ENCODE measurements at regions not wholly inside any gene's neighbourhood (a gene's known extent, or its start where the extent isn't known, plus 50 kb on each side); places are given as distances from the start of the nearest gene placed in this dataset.

DNA sequence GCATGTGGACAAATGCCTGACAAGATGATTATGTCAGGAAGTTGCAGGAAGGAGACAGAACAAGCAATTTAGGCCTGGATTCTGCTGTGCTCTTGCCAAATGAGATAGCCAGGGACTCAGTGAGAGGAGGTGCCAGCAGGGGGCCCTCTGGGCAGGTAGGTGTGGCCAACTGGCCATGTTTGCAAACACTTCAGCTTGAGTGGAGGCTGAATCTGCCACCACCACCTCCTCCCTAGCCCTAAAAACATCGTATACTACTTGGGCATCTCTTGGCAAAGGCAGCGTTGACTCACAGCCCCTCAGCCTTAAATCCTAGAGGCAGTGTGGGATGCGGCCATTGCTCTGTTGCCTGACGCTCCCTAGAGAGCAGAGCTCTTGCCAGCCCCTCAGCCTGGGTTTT is 95.1 kb upstream of the PLET1 start:
- POLR2A ChIA-PET = no interaction called here
- Mint-ChIP-seq H3K36me3 (ENCODE audit: low read depth) (no peaks in the 10 kb centered on the region), H3K4me1 (no peaks in the 10 kb centered on the region), H3K4me3 (no peak overlapping the region), H3K9me3 (no peaks in the 10 kb centered on the region), H3K27ac (no peak overlapping the region), H3K27me3 (no peaks in the 10 kb centered on the region)
- no peak for ATAC-seq (ENCODE audit: low read depth)
- TF ChIP-seq, protein P1, sequence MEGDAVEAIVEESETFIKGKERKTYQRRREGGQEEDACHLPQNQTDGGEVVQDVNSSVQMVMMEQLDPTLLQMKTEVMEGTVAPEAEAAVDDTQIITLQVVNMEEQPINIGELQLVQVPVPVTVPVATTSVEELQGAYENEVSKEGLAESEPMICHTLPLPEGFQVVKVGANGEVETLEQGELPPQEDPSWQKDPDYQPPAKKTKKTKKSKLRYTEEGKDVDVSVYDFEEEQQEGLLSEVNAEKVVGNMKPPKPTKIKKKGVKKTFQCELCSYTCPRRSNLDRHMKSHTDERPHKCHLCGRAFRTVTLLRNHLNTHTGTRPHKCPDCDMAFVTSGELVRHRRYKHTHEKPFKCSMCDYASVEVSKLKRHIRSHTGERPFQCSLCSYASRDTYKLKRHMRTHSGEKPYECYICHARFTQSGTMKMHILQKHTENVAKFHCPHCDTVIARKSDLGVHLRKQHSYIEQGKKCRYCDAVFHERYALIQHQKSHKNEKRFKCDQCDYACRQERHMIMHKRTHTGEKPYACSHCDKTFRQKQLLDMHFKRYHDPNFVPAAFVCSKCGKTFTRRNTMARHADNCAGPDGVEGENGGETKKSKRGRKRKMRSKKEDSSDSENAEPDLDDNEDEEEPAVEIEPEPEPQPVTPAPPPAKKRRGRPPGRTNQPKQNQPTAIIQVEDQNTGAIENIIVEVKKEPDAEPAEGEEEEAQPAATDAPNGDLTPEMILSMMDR (IDR thresholded peaks at IDR 0.05) = no peak
- DNase-seq = no peak
- intact Hi-C loops (cut with micrococcal nuclease) = no loop called here
- CTCF ChIA-PET = interaction anchor here (1.4 kb wide), 1 partner anchor 934 kb away, joined by 3 read pairs; no protein-coding TSS in a partner anchor

DNA sequence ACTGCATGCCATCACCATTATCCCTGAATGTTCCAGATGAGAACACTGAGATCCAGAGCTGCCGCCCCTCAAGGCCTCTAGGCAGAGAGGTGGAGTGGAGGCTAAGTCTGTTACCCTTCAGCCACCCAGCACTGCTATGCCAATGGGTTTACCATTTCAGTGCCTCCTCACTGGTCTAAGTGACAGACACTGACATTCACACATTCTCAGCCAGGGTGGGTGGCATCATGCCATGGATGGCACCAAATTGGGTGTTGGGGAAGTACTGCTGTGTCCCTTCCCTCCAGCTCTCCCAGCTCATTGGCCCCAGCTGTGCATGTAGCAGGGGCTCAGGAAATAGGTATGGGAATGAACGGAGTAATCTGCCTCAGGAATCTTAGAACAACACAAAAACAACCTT is 96.8 kb upstream of the PLET1 start:
- no peak overlapping the region for H3K27ac Mint-ChIP-seq
- H3K4me1 Mint-ChIP-seq = no peaks in the 10 kb centered on the region
- H3K4me3 Mint-ChIP-seq = no peak overlapping the region
- ChIA-PET CTCF (no interaction called here), POLR2A (no interaction called here)
- ATAC-seq (ENCODE audit: low read depth) (no peak), DNase-seq (no peak)
- intact Hi-C loops (cut with micrococcal nuclease) = no loop called here
- no peaks in the 10 kb centered on the region for H3K27me3 Mint-ChIP-seq
- no peaks in the 10 kb centered on the region for H3K36me3 Mint-ChIP-seq (ENCODE audit: low read depth)
- no peaks in the 10 kb centered on the region for H3K9me3 Mint-ChIP-seq
- TF ChIP-seq, protein P1 (IDR thresholded peaks at IDR 0.05) = no peak

DNA sequence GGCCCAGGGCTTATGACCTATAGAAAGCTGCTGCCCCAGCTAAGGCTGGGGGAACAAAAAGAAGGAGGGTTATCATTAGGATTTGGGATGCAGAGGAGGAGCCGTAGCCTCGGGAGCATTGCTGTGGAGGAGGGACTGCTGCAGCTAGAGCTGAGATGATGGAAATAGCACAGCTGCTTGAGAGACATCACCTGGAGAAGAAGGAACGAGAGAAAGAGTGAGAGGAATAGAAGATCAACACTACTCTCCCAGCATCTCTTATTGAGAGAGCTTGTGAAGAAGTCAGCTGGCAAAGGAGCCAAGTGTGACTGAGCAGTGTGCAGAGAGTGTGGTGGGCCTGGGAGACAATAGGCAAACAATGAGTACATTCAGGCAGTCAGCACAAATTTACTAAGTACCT is 100.7 kb upstream of the PLET1 start:
- ATAC-seq (ENCODE audit: low read depth) (no peak), DNase-seq (no peak)
- no peak overlapping the region for H3K27ac Mint-ChIP-seq
- H3K4me1 Mint-ChIP-seq = no peaks in the 10 kb centered on the region
- no peaks in the 10 kb centered on the region for H3K27me3 Mint-ChIP-seq
- H3K9me3 Mint-ChIP-seq = no peaks in the 10 kb centered on the region
- H3K36me3 Mint-ChIP-seq (ENCODE audit: low read depth) = no peaks in the 10 kb centered on the region
- POLR2A ChIA-PET = no interaction called here
- H3K4me3 Mint-ChIP-seq = no peak overlapping the region
- TF ChIP-seq, protein P1 (IDR thresholded peaks at IDR 0.05) = no peak
- intact Hi-C loops (cut with micrococcal nuclease) = no loop called here
- CTCF ChIA-PET = no interaction called here

DNA sequence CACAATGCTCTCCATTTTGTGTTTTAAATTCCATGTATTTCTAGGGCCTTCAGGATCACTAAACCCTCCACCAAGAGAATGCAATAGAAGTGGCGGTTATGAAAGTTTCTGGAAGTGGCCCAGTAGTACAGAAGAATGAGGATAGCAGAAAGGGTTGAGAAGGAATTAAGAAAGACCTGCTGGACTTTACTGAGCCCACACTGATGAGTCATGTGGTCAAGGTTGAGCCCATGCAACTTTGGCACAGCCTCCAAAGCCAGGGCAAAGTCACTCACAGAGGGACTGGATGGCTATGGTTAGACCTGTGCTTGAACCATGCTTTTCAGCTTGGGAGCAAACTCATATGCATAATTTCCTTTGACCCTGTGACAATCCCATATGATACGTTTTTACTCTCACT is 102.9 kb upstream of the PLET1 start:
- H3K27ac Mint-ChIP-seq = no peak overlapping the region
- H3K9me3 Mint-ChIP-seq = no peaks in the 10 kb centered on the region
- H3K36me3 Mint-ChIP-seq (ENCODE audit: low read depth) = peaks cover 8% of the 10 kb centered on the region
- POLR2A ChIA-PET = no interaction called here
- intact Hi-C loops (cut with micrococcal nuclease) = no loop called here
- TF ChIP-seq, protein P1 (IDR thresholded peaks at IDR 0.05) = no peak
- CTCF ChIA-PET = no interaction called here
- H3K4me1 Mint-ChIP-seq = no peaks in the 10 kb centered on the region
- H3K27me3 Mint-ChIP-seq = no peaks in the 10 kb centered on the region
- ATAC-seq (ENCODE audit: low read depth) = no peak
- no peak for DNase-seq
- H3K4me3 Mint-ChIP-seq = no peak overlapping the region

DNA sequence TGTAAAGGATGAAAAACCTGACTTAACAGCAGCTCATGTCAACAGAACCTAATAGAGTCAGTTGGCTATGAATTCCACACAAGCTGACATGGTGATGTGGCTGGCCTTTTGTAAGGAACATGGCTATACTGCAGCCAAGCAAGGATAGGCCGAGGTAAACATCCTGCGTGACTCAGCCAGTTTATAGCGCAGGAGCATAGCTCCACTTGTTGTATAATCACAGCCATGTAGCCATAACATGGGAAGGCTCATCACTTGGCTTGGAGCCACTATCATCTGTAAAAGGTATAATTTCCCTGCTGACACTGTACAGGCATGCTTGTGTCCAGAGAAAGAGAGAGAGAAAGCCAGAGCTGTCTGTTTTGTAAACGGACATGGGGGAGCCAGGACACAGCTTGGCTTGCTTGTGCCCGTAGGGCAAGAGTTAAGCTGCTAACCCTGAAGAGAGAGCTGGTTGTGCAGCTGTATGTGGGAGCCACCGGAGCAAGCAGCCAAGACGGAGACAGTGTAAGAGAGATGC is 104.4 kb upstream of the PLET1 start:
- no peaks in the 10 kb centered on the region for H3K9me3 Mint-ChIP-seq
- no peaks in the 10 kb centered on the region for H3K27me3 Mint-ChIP-seq
- no peaks in the 10 kb centered on the region for H3K4me1 Mint-ChIP-seq
- intact Hi-C loops (cut with micrococcal nuclease) = no loop called here
- peaks cover 8% of the 10 kb centered on the region for H3K36me3 Mint-ChIP-seq (ENCODE audit: low read depth)
- TF ChIP-seq, protein P1 (IDR thresholded peaks at IDR 0.05) = no peak
- POLR2A ChIA-PET = no interaction called here
- CTCF ChIA-PET = no interaction called here
- DNase-seq = no peak
- H3K4me3 Mint-ChIP-seq = no peak overlapping the region
- ATAC-seq (ENCODE audit: low read depth) = no peak
- H3K27ac Mint-ChIP-seq = no peak overlapping the region

Measured in activated B cell treated with CpG ODN at 0.5 μM for 24 hours (primary cell).